ENCODE measurements at regions not wholly inside any gene's neighbourhood (a gene's known extent, or its start where the extent isn't known, plus 50 kb on each side); places are given as distances from the start of the nearest gene placed in this dataset.
"Not testable (repeated sequence)": the region's sequence is repeated elsewhere in the genome, so short reads cannot be mapped to it uniquely, and the experiment has no call there.

DNA sequence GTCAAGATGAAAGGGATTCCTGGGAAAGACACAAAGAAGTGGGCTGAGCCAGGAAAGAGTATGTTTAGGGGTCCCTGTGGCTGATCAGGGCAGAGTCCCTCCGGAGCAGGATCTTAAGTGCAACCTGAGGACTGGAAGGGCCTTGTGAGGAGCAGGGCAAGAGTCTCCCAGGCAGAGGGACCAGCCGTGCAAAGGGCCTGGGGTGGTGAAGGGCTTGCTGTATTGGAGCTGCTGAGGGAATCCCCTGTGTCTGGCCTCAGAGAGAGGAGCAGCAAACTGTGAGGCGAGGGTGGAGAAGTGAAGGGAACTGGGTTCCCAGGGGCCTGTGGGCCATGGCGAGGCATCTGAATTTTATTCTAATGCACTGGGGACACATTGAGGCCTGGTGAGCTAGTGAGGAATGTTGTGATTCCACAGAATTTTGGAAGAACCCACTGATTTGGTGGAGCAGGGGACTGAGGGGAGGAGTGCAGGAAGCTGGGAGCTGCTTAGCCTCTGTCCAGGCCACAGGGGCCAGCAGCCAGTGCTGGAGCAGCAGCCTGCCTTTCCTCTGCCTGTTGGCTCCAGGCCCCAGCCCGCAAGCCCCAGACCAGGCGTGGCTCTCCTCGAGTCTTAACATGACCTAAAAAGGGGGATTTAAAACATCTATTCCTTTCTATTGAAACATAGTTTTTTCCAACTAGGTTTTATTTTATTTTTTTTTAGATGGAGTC is 138.4 kb upstream of the IGFBP3 start:
- no peak overlapping the region for H3K27ac ChIP-seq (ENCODE audit: low read depth, low read length)
- 59 to 78% (median 74%) methylated on average over 7 of the region's 7 CpGs for WGBS, 3 donors

DNA sequence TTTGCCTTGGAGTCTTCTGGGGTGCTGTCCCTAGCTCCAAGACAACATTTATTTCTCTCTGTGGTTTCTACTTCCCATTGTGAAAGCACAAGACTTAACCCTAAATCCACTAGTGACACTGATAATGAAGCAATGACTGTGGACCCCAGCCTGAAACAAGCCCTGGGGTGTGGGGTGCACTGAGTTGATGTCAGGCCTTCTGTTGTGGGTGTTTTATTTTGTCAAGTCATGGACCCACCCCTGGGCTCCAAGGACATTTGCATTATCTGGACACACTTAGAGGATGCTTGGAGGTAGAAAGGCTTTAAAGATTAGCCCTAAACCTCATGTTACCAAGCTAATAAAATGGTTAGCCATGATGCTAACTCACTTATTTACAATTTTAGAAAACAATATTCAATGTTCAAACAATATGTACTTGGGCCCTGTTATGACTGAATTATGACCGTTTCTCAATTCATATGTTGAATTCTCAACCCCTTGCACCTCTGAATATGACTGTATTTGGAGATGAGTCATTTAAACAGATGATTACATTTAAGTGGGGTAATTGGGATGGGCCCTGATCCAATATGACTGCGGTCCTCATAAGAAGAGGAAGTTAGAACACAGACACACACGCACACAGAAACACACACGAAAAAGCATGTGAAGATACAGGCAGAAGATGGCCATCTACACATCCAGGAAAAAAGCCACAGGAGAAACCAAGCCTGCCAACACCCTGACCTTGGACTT is 137.2 kb upstream of the IGFBP3 start:
- WGBS, 3 donors: 87 to 90% (median 87%) methylated on average over 4 of the region's 4 CpGs
- no peak overlapping the region for H3K27ac ChIP-seq (ENCODE audit: low read depth, low read length)

DNA sequence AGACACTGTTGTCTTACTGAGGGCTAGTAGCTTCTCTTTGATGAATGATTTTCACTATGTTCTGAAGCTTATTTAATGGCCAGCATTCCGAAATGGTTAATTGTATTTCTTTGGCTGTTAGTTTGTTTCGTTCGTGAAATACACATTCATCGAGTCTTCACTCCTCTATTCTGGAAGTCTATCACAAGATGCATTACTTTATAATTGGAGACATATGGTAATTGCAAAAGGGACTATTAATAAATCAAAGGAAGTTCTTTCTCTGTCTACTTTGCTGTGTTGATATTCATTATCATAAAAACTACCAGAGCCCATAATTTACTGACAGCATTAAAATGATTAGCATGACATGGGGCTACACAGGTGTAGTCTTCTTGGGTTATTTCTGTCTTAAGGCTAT is 133.8 kb upstream of the IGFBP3 start:
- no peak overlapping the region for H3K27ac ChIP-seq (ENCODE audit: low read depth, low read length)
- 64 to 80% (median 69%) methylated on average over 4 of the region's 4 CpGs for WGBS, 3 donors

DNA sequence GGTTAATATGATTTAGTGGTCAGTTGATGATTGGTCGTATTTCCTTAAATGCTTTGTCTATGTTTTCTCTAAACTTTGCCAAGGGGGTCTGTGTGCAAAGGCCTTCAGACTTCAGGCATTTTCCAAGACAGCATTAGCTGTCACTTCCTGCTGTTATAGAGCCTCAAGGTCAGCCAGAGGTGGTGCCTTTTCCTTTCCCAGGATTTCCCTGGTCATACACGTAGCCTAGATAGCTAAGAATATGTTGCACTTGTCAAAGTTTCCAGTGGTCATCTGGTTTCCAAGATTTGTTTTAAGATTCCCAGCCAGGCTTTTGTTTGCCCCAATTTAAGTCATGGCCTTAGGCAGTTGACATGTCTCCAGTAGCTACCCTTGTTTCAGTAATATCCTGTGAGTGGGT is 133.2 kb upstream of the IGFBP3 start:
- no peak overlapping the region for H3K27ac ChIP-seq (ENCODE audit: low read depth, low read length)
- 34 to 44% (median 43%) methylated on average over 2 of the region's 2 CpGs for WGBS, 3 donors

DNA sequence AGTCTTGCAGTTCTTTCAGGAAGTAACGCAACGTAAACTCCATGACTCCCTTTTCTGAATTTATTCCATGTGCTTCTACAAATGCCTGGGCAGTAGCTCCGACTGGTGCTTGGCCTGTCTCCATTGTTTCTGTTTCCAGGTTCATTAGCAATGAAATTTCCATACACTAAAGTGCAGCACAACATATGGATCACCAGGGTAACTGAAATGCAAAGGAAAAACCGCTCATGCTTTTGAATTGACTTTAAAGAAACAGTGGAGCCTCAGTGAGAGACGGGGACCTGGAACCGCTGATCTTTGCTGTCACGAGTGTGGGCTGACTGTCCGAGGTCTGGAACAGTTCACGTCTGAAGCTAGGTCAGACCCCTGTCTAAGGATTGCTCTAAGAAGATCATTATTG is 126.5 kb upstream of the IGFBP3 start:
- no peak overlapping the region for H3K27ac ChIP-seq (ENCODE audit: low read depth, low read length)
- 77 to 88% (median 88%) methylated on average over 9 of the region's 9 CpGs for WGBS, 3 donors

DNA sequence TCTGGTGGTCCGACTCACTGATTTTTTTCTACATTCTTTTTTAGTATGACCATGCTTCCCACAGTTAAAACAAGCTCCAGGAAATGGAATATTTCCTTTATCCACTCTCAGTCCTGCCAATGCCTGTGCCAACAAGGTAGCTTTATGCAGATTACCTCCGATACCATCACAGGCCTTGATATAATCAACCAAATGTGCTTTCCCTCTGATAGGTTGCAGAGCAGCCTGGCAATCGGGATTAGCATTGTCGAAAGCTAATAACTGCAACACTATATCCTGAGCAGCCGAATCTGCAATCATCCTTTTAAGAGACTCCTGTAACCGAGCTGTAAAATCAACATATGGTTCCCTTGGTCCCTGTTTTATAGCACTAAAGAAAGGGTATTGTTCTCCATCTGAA is 122.3 kb upstream of the IGFBP3 start:
- not testable (repeated sequence) for H3K27ac ChIP-seq (ENCODE audit: low read depth, low read length)
- 75 to 79% (median 79%) methylated on average over 6 of the region's 6 CpGs for WGBS, 3 donors

DNA sequence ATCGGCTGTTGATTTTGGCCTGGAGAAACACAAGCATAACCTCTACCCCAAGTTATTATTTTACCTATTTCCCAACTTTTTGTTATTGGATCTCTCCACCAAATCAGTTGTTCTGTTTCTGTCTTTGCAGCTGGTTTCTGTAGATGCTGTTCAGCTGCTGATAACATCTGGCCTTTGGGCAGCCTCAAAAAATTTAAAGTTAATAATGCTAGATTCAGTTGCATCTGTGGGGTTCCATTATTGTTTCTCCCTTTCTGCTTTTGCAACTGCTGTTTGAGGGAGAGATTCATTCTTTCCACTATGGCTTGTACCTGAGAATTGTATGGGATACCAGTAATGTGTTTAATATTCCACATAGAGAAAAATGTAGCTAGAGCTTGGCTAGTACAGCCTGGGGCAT is 118.7 kb upstream of the IGFBP3 start:
- H3K27ac ChIP-seq (ENCODE audit: low read depth, low read length): not testable (repeated sequence)
- WGBS, 3 donors: 62 to 93% (median 88%) methylated on average over 1 of the region's 1 CpG

DNA sequence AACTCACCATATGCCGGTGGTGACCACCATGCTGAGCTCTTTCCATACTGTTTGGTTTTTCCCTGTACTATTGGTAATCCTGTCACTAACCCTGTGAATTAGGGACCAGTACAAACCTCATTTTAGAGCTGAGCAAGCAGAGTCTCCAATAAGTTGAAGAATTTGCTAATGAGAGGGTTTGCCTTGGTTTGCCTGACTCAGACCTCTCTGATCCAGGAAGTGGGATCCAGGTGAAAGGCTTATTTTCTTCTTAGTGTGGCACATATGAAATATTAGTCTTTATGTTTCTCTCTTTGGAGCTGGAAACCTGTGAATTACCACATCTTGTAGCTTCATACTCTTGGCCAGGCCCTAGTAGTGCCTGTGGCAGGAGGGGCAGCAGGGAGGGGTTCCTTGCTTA is 114.1 kb upstream of the IGFBP3 start:
- 84 to 96% (median 91%) methylated on average over 1 of the region's 1 CpG for WGBS, 3 donors
- H3K27ac ChIP-seq (ENCODE audit: low read depth, low read length): no peak overlapping the region

DNA sequence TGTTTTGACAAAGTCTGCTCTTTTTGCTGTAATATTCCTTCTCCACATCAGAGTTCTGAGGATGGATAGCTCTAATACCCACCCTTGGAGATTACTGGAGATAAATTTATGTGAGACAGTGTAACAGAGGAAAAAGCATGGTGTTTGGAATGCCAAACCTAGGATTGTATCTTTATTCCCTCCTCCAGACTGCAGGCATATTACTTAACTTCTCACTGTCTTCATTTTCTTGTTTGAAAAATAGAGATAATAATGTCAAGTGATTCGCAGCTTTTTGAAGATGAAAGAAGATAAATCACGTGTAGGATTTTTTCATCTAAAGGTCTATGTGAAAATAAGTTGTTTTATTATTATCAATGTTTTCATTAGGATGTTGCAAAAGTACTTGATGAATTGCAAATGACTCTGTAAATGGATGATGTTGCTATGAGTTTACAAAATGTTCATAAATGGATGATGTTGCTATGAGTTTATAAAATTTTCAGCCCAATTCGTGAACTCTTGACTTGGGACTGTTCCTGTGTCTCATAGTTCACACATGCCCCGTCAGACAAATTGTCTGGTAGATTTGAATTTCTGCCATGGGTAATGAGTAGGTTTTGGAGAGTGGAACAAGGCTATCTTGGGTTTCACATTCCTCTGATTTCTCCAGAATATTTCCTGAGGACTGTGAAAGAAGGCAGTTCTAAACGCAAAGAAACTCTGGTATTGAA is 113.1 kb upstream of the IGFBP3 start:
- H3K27ac ChIP-seq (ENCODE audit: low read depth, low read length): no peak overlapping the region
- WGBS, 3 donors: 60 to 79% (median 65%) methylated on average over 5 of the region's 5 CpGs

DNA sequence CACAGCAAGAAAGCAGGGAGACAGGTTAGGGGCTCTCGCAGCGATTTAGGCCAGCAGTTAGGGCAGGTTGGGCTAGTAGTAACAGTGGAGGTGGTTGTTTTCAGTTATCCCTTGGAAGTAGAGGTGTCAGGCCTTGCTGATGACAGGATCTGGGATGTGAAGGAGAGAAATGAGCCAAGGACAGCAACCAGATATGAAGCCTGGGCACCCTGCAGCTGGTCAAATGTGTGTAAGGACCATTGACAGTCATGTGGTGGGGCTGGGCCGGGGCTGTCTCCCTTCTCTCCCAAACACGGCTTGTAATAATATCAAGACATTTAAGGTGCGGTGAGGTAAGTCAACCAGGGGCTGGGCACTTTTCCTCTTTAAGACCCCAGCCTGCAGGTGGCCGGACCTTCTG is 112.5 kb upstream of the IGFBP3 start:
- WGBS, 3 donors: 88 to 96% (median 92%) methylated on average over 6 of the region's 6 CpGs
- H3K27ac ChIP-seq (ENCODE audit: low read depth, low read length): no peak overlapping the region

DNA sequence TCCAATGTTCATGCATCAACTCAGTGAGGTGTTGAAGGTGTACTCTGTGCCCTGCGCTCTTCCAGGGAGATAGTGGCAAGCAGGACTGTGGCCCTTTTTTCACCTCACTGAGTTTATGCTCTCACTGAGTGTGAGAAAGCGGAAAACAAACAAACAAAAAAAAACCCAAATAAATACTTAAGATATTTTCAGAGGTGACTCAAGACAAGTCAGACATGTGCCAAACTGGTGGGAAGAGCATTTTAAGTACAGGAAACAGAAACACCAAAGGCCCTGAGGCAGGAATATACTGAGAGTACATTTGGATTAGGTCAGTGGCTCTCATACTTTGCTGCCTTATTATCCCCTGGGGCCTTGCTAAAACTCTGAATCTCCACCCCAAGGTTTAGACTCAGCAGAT is 111.9 kb upstream of the IGFBP3 start:
- no peak overlapping the region for H3K27ac ChIP-seq (ENCODE audit: low read depth, low read length)
- WGBS, 3 donors: 97% methylated on average over 2 of the region's 2 CpGs

DNA sequence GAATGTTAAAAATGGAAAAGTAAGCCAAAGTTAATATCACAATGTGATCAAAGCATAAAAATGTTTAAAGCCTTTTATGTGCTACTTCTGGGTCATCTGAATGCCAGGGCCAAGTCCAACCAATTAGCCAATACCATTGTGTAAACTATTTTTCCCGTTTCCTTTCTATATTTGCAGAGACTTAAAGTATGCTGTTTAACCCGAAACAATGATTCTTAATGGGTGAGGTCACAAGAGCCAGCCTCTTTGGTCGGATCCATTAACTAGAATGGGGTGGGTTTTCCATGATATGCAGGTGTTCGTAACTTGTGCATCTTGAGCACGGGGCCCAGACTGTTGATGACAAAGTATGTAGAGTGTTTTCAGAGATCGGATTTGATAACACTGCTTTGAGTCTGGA is 111.3 kb upstream of the IGFBP3 start:
- H3K27ac ChIP-seq (ENCODE audit: low read depth, low read length): no peak overlapping the region
- WGBS, 3 donors: 74 to 91% (median 90%) methylated on average over 6 of the region's 6 CpGs

DNA sequence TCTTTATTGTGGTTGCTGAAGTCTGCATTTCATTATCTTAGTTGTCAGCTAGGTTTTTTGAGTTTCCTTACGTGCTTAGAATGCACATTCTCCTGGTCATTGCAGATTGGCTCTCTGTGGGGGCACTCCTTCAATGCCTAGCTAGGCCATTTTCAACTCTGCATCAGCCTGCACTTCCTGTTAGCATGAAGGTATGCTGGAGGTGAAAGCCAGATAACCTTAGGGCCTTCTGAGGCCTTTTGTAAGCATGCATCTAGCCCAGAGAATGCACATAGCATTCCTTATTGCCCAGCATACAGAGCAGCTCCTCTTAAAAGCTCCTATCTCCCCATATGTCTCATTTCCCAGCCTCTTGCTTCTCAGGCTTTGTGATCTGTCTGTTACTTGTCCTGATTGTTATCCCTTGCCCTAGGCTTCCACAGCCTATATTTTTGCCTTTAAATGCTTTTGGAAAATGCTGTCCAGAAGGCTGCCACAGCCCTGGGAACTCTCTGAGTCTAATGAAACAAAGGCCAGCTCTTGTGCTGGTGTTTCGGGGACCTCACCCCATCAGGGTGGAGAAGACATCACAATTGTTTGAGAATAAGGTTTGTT is 108.1 kb upstream of the IGFBP3 start:
- no peak overlapping the region for H3K27ac ChIP-seq (ENCODE audit: low read depth, low read length)
- 76 to 83% (median 81%) methylated on average over 2 of the region's 2 CpGs for WGBS, 3 donors

DNA sequence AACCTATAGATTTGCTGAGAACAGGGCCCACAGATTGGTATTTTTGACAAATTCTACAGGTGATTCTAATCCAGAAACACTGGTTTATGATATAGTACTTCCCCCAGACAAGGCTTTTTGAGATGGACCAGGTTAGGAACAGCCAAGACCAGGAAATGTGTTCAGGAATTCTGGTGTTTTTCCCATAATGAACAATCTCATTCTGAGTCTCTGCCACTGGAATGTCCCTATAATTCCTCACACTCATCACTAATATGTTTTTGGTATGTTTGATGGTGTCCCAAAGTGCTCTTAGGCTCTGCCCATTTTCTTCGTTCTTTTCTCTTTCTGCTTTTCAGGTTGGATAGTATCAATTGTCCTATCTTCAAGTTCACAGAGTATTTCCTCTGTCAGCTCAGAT is 107.2 kb upstream of the IGFBP3 start:
- 86 to 100% (median 92%) methylated on average over 1 of the region's 1 CpG for WGBS, 3 donors

DNA sequence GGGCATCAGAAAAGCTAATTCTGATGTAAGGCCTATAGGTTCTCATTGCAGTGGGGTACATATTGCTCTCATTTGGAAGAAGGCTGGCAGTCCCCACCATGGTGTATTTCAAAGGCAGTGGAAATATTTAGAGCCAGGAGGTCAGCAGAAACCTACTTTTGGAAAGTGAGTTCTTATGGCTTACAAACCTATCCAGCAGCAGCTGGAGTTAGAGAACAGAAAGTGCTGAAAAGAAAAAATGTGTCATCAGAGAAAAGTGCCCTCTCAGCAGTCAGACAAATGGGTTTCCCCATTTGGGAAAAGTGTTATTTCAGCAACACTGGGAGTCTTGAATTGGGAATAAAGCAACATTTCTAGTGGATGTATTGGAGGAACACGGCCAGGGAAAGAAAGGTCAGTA is 105.7 kb upstream of the IGFBP3 start:
- 83 to 93% (median 85%) methylated on average over 1 of the region's 1 CpG for WGBS, 3 donors
- H3K27ac ChIP-seq (ENCODE audit: low read depth, low read length): no peak overlapping the region

More for the DNA sequence above, 107.2 kb upstream of the IGFBP3 start:
- no peak overlapping the region for H3K27ac ChIP-seq (ENCODE audit: low read depth, low read length)

DNA sequence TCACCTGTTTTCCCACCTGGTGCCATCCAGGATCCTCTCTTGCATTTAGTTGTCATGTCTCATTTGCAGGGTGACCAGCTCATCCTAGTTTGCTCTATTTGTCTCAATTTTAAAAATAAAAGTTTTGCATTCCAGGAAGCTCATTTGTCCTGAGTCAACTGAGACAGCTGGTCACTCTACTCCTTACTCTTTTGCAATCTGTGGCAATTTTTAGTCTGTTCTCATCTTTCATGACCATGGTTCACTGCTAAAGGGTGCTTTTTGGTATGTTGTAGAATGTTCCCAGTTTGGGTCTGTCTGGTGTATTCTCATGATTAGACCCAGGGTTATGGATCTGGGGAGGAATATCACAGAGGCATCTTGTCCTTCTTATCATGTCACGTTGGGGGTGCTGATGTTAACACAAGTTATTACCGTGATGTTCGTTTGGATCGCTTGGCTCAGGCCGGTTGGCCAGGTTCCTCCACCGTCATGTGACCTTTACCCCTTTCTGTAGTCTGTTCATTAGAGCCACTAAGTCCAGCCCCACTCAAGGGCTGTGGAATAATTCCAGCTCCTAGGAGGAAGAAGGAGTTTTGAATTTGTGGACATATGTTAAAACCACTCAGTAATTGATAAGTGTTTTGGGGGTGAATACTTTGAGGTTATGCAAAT is 103.3 kb upstream of the IGFBP3 start:
- H3K27ac ChIP-seq (ENCODE audit: low read depth, low read length): no peak overlapping the region
- WGBS, 3 donors: 57 to 83% (median 76%) methylated on average over 6 of the region's 6 CpGs

DNA sequence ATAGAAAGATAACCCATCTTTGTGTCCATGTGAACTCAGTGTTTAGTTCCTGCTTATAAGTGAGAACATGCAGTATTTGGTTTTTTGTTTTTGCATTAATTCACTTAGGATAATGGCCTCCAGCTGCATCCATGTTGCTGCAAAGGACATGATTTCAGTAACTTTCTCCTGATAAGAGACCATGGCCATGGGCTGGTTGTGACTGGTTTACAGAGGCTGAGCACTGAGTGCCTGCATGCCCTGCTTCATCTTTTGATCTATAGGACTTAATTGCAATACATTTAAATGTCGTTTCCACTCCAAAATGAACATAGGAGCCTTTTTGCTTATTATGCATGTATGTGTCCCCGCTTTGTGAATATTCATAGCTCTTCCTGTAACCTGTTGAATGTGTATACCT is 101.3 kb upstream of the IGFBP3 start:
- 71 to 90% (median 89%) methylated on average over 2 of the region's 2 CpGs for WGBS, 3 donors
- H3K27ac ChIP-seq (ENCODE audit: low read depth, low read length): no peak overlapping the region

DNA sequence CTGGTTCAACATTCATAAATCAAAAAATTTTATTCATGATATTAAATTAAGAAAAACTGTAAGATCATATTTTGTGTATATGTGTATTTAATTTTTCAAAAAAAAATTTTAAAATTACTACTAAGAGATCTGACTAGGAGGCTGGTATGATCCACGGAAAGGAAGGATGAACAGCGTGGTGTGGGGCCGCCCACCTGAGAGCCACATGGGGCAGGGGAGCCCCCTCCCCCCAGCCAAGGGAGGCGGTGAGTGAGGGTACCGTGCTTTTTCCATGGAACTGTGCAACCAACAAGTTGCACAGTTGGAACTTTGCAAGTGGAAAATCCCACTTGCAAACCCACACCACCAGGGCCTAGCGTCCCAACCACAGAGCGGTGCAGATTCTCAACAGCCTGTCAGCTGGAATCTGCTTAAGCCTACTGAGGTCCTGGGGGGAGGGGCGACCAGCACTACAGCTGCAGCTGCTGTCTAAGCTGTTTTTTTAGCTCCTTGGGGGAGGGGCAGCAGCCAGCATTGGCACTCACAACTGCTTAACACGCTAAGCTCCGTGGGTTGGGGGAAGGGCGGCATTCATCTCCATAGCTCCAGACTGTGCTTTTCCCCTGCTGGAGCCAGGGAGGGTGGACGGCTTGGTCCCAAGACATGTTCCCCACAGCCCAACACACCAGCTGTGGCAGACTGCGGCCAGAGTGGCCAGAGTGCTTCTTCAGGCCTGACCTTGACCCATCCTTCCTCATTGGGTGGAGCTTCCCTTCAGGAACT is 94.2 kb upstream of the IGFBP3 start:
- 45 to 51% (median 51%) methylated on average over 13 of the region's 13 CpGs for WGBS, 3 donors
- no peak overlapping the region for H3K27ac ChIP-seq (ENCODE audit: low read depth, low read length)

Data from adipose tissue (tissue), 3 donors.